ENCODE measurements at regions not wholly inside any gene's neighbourhood (a gene's known extent, or its start where the extent isn't known, plus 50 kb on each side); places are given as distances from the start of the nearest gene placed in this dataset.
"Not testable (repeated sequence)": the region's sequence is repeated elsewhere in the genome, so short reads cannot be mapped to it uniquely, and the experiment has no call there.

DNA sequence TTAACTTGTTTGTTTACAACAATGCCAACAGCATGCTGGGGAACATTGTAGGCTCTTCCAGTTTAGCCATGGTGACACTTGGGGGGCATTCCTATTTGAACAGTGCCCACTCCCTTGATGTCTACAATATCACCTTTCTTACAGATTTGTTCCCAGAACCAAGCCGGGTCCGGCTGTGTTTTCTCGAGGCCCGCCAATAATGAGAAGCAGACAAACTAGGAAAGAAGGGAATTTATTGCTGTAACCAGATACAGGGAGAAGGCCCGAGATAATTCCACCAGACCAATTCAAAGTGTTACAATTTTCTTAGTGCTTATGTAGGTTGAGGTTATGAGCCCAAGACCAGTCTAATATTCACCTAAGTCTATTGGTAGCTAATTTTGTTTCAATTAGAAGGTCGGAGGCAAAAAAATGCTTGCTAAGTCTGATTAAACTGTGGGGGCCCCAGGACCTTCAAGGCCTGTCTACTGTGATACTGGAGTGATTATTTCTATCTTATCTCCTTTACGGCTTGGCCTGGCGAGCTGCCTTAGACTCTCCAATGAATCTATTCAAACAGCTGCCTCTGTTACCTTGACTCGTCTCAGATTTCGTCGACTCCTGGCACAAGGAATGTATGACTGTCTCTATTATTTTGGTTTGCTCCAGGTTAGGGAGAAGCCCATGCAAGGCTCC, 59.1 kb upstream of the PSME4 start:
- intact Hi-C loops (cut with DNase I) = no loop called here
- no peak for DNase-seq

GRCh38 chr2:54025463-54026075, 54.8 kb upstream of the PSME4 start:
- 81 to 96% (median 90%) methylated on average over 6 of the region's 6 CpGs for WGBS, 4 donors
- DNase-seq; H3K36me3 ChIP-seq; H3K27ac ChIP-seq; ATAC-seq; H3K4me3 ChIP-seq; intact Hi-C loops (cut with DNase I); H3K27me3 ChIP-seq: not testable (repeated sequence)
- Histone ChIP-seq H3K9me3 (peaks cover 0 to 14% (median 2%) of the 10 kb centered on the region in 12 donors), H3K4me1 (peaks cover 0 to 20% (median 0%) of the 10 kb centered on the region in 12 donors)

More for the DNA sequence above, 59.1 kb upstream of the PSME4 start:
- no peak for TF ChIP-seq POLR2A (IDR thresholded peaks at IDR 0.05)
- TF ChIP-seq, protein P1, sequence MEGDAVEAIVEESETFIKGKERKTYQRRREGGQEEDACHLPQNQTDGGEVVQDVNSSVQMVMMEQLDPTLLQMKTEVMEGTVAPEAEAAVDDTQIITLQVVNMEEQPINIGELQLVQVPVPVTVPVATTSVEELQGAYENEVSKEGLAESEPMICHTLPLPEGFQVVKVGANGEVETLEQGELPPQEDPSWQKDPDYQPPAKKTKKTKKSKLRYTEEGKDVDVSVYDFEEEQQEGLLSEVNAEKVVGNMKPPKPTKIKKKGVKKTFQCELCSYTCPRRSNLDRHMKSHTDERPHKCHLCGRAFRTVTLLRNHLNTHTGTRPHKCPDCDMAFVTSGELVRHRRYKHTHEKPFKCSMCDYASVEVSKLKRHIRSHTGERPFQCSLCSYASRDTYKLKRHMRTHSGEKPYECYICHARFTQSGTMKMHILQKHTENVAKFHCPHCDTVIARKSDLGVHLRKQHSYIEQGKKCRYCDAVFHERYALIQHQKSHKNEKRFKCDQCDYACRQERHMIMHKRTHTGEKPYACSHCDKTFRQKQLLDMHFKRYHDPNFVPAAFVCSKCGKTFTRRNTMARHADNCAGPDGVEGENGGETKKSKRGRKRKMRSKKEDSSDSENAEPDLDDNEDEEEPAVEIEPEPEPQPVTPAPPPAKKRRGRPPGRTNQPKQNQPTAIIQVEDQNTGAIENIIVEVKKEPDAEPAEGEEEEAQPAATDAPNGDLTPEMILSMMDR (IDR thresholded peaks at IDR 0.05) = no peak
- peaks cover 0 to 12% (median 0%) of the 10 kb centered on the region in 12 donors for H3K4me1 ChIP-seq
- 58 to 73% (median 64%) methylated on average over 11 of the region's 11 CpGs for WGBS, 4 donors
- no peaks in the 10 kb centered on the region for H3K36me3 ChIP-seq
- H3K4me3 ChIP-seq = no peak overlapping the region
- peaks cover 0 to 6% (median 0%) of the 10 kb centered on the region in 12 donors for H3K9me3 ChIP-seq
- no peaks in the 10 kb centered on the region for H3K27me3 ChIP-seq
- ATAC-seq = peak in 1 of 4 donors; percentile 16
- peak overlapping the region in 4 of 12 donors; percentile 2 to 27 (median 15) for H3K27ac ChIP-seq

DNA sequence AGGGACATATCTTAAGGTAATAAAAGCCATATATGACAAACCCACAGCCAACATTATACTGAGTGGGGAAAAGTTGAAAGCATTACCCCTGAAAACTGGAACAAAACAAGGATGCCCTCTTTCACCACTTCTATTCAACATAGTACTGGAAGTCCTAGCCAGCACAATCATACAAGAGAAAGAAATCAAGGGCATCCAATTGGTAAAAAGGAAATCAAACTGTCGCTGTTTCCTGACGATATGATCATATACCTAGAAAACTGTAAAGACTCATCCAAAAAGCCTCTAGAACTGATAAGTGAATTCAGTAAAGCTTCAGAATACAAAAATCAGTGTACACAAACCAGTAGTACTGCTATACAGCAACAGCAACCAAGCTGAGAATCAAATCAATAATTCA, 53.8 kb upstream of the PSME4 start:
- H3K36me3 ChIP-seq = no peaks in the 10 kb centered on the region
- DNase-seq (no peak), ATAC-seq (no peak)
- H3K4me3 ChIP-seq = no peak overlapping the region
- peaks cover 0 to 10% (median 0%) of the 10 kb centered on the region in 12 donors for H3K4me1 ChIP-seq
- TF ChIP-seq POLR2A (IDR thresholded peaks at IDR 0.05) = no peak
- TF ChIP-seq, protein P1 (IDR thresholded peaks at IDR 0.05) = no peak
- H3K9me3 ChIP-seq = peaks cover 0 to 21% (median 2%) of the 10 kb centered on the region in 12 donors
- H3K27ac ChIP-seq = no peak overlapping the region
- H3K27me3 ChIP-seq = no peaks in the 10 kb centered on the region
- intact Hi-C loops (cut with DNase I) = no loop called here
- WGBS, 4 donors = 93 to 97% (median 94%) methylated on average over 2 of the region's 2 CpGs

DNA sequence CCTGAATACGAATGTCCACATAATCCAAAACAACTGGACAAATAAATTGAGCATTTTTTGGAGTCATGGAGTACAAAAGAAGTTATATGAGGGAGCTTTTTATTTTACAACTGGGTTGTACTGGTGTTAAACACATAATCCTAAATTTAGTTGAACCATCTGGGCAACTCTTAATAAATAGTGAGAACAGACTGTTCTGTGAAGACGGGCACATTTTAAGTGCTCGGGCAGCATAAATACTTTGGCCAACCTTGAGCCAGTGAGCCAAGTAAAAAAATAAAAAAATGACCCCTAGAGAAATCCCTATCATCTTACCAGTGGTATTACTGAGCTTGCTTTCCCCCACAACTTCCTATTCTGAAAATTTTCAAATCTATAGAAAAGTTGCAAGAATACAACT, 50.9 kb upstream of the PSME4 start:
- intact Hi-C loops (cut with DNase I) = no loop called here
- Histone ChIP-seq H3K4me1 (peaks cover 0 to 8% (median 0%) of the 10 kb centered on the region in 12 donors), H3K27me3 (no peaks in the 10 kb centered on the region), H3K9me3 (peaks cover 0 to 21% (median 2%) of the 10 kb centered on the region in 12 donors), H3K27ac (peak overlapping the region in 5 of 12 donors; percentile 17 to 46 (median 26)), H3K4me3 (no peak overlapping the region), H3K36me3 (peaks cover 0 to 2% (median 0%) of the 10 kb centered on the region in 9 donors)
- 47 to 62% (median 49%) methylated on average over 3 of the region's 3 CpGs for WGBS, 4 donors
- TF ChIP-seq POLR2A (IDR thresholded peaks at IDR 0.05) = no peak
- TF ChIP-seq, protein P1 (IDR thresholded peaks at IDR 0.05) = no peak
- DNase-seq = no peak
- peak; percentile 61 to 66 (median 63) for ATAC-seq
